ENCODE measurements at regions not wholly inside any gene's neighbourhood (a gene's known extent, or its start where the extent isn't known, plus 50 kb on each side); places are given as distances from the start of the nearest gene placed in this dataset.

DNA sequence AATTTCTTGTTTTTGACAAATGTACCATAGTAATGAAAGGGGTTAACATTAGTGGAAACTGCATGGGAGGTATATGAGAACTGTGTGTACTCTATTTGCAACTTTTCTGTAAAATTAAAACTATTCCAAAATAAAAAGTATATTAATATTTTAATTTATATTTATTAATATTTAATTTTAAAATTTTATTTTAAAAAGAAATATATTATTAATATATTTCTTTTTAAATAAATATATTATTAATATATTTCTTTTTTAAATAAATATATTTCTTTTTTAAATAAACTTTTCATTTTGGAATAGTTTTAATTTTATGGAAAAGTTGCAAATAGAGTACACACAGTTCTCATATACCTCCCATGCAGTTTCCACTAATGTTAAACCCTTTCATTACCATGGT, 101.1 kb upstream of the SLC7A1 start:
- TF ChIP-seq EZH2 (IDR thresholded peaks at IDR 0.05; ENCODE audit: low read length, missing control alignments), result no peak
- TF ChIP-seq, protein P1, sequence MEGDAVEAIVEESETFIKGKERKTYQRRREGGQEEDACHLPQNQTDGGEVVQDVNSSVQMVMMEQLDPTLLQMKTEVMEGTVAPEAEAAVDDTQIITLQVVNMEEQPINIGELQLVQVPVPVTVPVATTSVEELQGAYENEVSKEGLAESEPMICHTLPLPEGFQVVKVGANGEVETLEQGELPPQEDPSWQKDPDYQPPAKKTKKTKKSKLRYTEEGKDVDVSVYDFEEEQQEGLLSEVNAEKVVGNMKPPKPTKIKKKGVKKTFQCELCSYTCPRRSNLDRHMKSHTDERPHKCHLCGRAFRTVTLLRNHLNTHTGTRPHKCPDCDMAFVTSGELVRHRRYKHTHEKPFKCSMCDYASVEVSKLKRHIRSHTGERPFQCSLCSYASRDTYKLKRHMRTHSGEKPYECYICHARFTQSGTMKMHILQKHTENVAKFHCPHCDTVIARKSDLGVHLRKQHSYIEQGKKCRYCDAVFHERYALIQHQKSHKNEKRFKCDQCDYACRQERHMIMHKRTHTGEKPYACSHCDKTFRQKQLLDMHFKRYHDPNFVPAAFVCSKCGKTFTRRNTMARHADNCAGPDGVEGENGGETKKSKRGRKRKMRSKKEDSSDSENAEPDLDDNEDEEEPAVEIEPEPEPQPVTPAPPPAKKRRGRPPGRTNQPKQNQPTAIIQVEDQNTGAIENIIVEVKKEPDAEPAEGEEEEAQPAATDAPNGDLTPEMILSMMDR (conservative IDR thresholded peaks at IDR 0.05 in 1 of 2, IDR thresholded peaks at IDR 0.05 in 1 of 2; ENCODE audit: low read depth in 1 of 2, low read length in 2 of 2), result no peak
